ENCODE measurements at regions not wholly inside any gene's neighbourhood (a gene's known extent, or its start where the extent isn't known, plus 50 kb on each side); places are given as distances from the start of the nearest gene placed in this dataset.

DNA sequence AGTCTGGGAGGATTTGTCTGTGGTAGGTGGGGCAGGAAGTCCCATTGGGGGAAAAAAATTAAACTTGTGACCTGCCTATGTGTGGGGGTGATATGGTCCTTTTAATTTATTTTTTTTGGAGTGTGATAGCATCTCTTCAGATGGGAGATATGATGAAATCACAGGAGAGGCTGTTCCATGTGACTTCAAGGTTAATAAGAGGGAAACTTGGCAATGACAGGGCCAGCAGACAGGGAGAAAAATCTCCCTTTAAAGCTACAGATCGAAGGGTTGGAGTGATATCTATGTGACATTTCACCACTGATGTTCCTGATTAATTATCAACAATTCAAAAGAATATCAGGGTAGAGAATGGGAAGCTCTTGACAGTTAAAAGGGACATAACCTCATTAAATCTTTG lies 886.9 kb downstream of the TUSC7 start:
- TF ChIP-seq BACH2 (CRISPR knock-in tag; IDR thresholded peaks at IDR 0.05; ENCODE audit: borderline replicate concordance) (no peak), SNAI2 (CRISPR knock-in tag; IDR thresholded peaks at IDR 0.05) (no peak), PPARA (CRISPR knock-in tag; IDR thresholded peaks at IDR 0.05; ENCODE audit: borderline replicate concordance) (no peak), ARNTL (CRISPR knock-in tag; IDR thresholded peaks at IDR 0.05; ENCODE audit: borderline replicate concordance, low read depth) (no peak), ISL1 (CRISPR knock-in tag; IDR thresholded peaks at IDR 0.05) (no peak), GLIS3 (CRISPR knock-in tag; IDR thresholded peaks at IDR 0.05) (no peak), RARB (CRISPR knock-in tag; IDR thresholded peaks at IDR 0.05) (no peak), OSR1 (CRISPR knock-in tag; IDR thresholded peaks at IDR 0.05) (no peak), ZFP3 (CRISPR knock-in tag; IDR thresholded peaks at IDR 0.05) (no peak)
- TF ChIP-seq, protein P1, sequence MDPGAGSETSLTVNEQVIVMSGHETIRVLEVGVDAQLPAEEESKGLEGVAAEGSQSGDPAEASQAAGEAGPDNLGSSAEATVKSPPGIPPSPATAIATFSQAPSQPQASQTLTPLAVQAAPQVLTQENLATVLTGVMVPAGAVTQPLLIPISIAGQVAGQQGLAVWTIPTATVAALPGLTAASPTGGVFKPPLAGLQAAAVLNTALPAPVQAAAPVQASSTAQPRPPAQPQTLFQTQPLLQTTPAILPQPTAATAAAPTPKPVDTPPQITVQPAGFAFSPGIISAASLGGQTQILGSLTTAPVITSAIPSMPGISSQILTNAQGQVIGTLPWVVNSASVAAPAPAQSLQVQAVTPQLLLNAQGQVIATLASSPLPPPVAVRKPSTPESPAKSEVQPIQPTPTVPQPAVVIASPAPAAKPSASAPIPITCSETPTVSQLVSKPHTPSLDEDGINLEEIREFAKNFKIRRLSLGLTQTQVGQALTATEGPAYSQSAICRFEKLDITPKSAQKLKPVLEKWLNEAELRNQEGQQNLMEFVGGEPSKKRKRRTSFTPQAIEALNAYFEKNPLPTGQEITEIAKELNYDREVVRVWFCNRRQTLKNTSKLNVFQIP (CRISPR knock-in tag; IDR thresholded peaks at IDR 0.05; ENCODE audit: borderline replicate concordance, low read depth): no peak
- TF ChIP-seq, protein P2, sequence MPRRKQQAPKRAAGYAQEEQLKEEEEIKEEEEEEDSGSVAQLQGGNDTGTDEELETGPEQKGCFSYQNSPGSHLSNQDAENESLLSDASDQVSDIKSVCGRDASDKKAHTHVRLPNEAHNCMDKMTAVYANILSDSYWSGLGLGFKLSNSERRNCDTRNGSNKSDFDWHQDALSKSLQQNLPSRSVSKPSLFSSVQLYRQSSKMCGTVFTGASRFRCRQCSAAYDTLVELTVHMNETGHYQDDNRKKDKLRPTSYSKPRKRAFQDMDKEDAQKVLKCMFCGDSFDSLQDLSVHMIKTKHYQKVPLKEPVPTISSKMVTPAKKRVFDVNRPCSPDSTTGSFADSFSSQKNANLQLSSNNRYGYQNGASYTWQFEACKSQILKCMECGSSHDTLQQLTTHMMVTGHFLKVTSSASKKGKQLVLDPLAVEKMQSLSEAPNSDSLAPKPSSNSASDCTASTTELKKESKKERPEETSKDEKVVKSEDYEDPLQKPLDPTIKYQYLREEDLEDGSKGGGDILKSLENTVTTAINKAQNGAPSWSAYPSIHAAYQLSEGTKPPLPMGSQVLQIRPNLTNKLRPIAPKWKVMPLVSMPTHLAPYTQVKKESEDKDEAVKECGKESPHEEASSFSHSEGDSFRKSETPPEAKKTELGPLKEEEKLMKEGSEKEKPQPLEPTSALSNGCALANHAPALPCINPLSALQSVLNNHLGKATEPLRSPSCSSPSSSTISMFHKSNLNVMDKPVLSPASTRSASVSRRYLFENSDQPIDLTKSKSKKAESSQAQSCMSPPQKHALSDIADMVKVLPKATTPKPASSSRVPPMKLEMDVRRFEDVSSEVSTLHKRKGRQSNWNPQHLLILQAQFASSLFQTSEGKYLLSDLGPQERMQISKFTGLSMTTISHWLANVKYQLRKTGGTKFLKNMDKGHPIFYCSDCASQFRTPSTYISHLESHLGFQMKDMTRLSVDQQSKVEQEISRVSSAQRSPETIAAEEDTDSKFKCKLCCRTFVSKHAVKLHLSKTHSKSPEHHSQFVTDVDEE (CRISPR knock-in tag; IDR thresholded peaks at IDR 0.05): no peak
- ATAC-seq: no peak

DNA sequence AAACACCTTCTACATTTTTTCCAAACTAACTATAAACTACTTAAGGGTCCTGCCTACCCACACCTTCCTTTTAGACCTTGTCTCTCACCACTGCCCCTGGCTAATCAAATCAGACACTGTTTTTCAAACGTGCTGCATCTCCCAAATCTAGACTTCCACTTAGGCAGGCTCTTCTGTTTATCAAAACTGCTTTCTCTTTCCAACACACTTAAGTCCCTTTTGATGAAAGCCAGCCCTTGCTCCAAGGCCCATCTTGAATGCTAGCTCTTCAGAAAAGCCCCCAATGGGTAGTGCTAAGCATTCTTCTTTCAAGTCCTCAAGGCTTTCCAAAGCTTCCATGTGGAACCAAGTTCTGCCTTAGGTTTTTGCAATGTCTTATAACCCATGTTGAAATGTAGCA lies 888.3 kb downstream of the TUSC7 start:
- TF ChIP-seq ZNF70 (CRISPR knock-in tag; IDR thresholded peaks at IDR 0.05): no peak
- TF ChIP-seq, protein P3, sequence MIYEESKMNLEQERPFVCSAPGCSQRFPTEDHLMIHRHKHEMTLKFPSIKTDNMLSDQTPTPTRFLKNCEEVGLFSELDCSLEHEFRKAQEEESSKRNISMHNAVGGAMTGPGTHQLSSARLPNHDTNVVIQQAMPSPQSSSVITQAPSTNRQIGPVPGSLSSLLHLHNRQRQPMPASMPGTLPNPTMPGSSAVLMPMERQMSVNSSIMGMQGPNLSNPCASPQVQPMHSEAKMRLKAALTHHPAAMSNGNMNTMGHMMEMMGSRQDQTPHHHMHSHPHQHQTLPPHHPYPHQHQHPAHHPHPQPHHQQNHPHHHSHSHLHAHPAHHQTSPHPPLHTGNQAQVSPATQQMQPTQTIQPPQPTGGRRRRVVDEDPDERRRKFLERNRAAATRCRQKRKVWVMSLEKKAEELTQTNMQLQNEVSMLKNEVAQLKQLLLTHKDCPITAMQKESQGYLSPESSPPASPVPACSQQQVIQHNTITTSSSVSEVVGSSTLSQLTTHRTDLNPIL (CRISPR knock-in tag; IDR thresholded peaks at IDR 0.05; ENCODE audit: low read depth): no peak
- no peak for TF ChIP-seq TOX (CRISPR knock-in tag; IDR thresholded peaks at IDR 0.05; ENCODE audit: borderline replicate concordance)
- no peak for TF ChIP-seq RARB (CRISPR knock-in tag; IDR thresholded peaks at IDR 0.05)
- no peak for TF ChIP-seq BACH2 (CRISPR knock-in tag; IDR thresholded peaks at IDR 0.05; ENCODE audit: borderline replicate concordance)
- TF ChIP-seq CSDC2 (CRISPR knock-in tag; IDR thresholded peaks at IDR 0.05): no peak
- TF ChIP-seq, protein P4, sequence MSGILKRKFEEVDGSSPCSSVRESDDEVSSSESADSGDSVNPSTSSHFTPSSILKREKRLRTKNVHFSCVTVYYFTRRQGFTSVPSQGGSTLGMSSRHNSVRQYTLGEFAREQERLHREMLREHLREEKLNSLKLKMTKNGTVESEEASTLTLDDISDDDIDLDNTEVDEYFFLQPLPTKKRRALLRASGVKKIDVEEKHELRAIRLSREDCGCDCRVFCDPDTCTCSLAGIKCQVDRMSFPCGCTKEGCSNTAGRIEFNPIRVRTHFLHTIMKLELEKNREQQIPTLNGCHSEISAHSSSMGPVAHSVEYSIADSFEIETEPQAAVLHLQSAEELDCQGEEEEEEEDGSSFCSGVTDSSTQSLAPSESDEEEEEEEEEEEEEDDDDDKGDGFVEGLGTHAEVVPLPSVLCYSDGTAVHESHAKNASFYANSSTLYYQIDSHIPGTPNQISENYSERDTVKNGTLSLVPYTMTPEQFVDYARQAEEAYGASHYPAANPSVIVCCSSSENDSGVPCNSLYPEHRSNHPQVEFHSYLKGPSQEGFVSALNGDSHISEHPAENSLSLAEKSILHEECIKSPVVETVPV (CRISPR knock-in tag; IDR thresholded peaks at IDR 0.05): no peak
- TF ChIP-seq TCF4 (CRISPR knock-in tag; IDR thresholded peaks at IDR 0.05; ENCODE audit: borderline replicate concordance): no peak
- TF ChIP-seq ZNF8 (CRISPR knock-in tag; IDR thresholded peaks at IDR 0.05): no peak
- no peak for TF ChIP-seq ZNF565 (CRISPR knock-in tag; conservative IDR thresholded peaks at IDR 0.05; ENCODE audit: low read depth)
- no peak for TF ChIP-seq GLIS3 (CRISPR knock-in tag; IDR thresholded peaks at IDR 0.05)
- TF ChIP-seq ISL1 (CRISPR knock-in tag; IDR thresholded peaks at IDR 0.05): no peak
- ATAC-seq: no peak

DNA sequence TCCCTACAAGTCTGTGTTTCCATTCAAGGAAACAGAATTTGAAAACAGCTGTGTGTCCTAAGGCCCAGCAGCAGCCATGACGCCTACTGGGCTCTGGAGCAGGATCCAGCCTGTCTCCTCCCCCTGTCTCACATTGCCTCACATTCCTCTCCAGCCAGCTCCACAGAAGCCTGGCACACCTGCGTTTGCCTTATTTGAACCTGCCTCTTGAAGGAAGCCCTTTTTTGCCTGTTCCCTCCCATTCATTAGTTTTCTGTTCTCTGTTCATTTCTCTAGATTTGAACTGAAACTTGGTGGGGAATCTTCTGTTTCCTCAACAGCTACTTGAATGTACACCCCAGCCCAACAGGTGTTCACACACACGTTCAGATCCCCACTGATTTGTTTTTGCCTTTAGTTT lies 890.5 kb downstream of the TUSC7 start:
- no peak for TF ChIP-seq ESRRG (CRISPR knock-in tag; IDR thresholded peaks at IDR 0.05)
- TF ChIP-seq TOX (CRISPR knock-in tag; IDR thresholded peaks at IDR 0.05; ENCODE audit: borderline replicate concordance): no peak
- TF ChIP-seq GLIS3 (CRISPR knock-in tag; IDR thresholded peaks at IDR 0.05): no peak
- TF ChIP-seq PPARA (CRISPR knock-in tag; IDR thresholded peaks at IDR 0.05; ENCODE audit: borderline replicate concordance): no peak
- TF ChIP-seq ZC3H10 (CRISPR knock-in tag; IDR thresholded peaks at IDR 0.05): no peak
- TF ChIP-seq, protein P2 (CRISPR knock-in tag; IDR thresholded peaks at IDR 0.05): no peak
- no peak for ATAC-seq

Data from SK-N-SH treated with all-trans-retinoic acid at 6 μM for 48 hours (cell line).